ENCODE measurements at regions not wholly inside any gene's neighbourhood (a gene's known extent, or its start where the extent isn't known, plus 50 kb on each side); places are given as distances from the start of the nearest gene placed in this dataset.

DNA sequence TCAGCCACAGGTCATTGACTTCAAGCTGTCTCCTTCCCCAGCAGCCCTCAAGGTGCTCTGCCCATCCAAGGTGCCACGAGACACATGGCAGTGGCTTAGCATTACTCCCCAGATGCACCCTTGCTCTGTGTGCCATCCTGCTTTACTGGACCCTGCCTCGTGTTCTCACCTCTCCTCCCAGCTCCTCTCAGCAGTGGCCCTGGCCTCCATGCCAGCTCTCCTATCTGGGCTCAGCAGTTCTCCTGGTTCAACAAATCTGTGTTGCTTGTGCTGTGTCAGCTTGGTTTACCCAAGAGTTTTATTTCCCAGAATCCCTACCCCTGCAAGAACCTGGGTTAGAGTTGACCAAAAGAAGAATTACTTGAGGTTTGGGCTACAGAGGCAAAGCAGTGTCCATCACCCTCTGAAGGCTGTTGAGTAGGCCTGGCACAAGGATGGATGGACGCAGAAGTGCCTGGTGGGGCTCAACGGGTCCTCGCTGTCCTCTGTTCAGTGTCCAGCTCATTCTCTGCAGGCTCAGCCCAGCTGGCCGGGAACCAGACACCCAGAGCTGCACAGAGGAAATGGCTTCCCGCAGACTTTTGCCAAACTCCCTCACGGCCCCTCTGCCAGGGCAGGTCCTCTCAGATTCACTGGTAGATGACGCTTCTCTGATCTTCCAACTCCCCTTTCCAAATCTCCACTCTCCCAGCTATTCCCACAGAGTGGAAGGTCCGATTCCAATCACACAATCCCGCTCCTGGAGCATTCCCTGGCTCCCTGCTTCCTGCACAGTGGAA is 82.6 kb downstream of the FOXA2 start:
- Histone ChIP-seq H3K36me3 (ENCODE audit: control insufficient read depth, insufficient read depth, low read length) (no peaks in the 10 kb centered on the region), H3K4me3 (ENCODE audit: low read depth, low read length) (no peak overlapping the region), H3K9me3 (ENCODE audit: control insufficient read depth, insufficient read depth, low read length) (no peaks in the 10 kb centered on the region), H3K4me1 (ENCODE audit: control insufficient read depth, insufficient read depth, low read length) (no peaks in the 10 kb centered on the region), H3K27me3 (ENCODE audit: control insufficient read depth, insufficient read depth, low read length) (peaks cover 25% of the 10 kb centered on the region), H3K9ac (ENCODE audit: low read depth, low read length) (no peak overlapping the region)

DNA sequence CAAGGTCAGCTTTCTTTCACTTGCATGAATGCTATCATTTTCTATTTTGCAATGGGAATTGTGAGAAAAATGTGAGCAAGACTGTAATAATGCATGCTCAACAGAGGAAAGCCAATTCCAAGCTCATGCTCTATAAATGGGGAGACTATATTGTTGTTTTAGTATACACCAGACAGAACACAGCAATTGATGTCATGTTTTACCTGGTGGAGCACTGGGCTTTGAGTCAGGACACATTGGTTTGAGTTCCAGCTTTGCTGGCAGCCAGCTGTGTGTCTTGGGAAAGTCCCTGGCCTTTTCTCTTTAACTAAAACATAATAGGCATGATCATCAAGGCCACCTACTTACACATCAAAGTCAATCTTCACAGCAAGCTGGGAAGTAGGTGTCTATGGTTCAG is 83.3 kb downstream of the FOXA2 start:
- H3K27me3 ChIP-seq (ENCODE audit: control insufficient read depth, insufficient read depth, low read length), result peaks cover 25% of the 10 kb centered on the region
- no peaks in the 10 kb centered on the region for H3K36me3 ChIP-seq (ENCODE audit: control insufficient read depth, insufficient read depth, low read length)
- H3K4me3 ChIP-seq (ENCODE audit: low read depth, low read length), result no peak overlapping the region
- H3K9me3 ChIP-seq (ENCODE audit: control insufficient read depth, insufficient read depth, low read length), result no peaks in the 10 kb centered on the region
- no peaks in the 10 kb centered on the region for H3K4me1 ChIP-seq (ENCODE audit: control insufficient read depth, insufficient read depth, low read length)
- H3K9ac ChIP-seq (ENCODE audit: low read depth, low read length), result no peak overlapping the region

DNA sequence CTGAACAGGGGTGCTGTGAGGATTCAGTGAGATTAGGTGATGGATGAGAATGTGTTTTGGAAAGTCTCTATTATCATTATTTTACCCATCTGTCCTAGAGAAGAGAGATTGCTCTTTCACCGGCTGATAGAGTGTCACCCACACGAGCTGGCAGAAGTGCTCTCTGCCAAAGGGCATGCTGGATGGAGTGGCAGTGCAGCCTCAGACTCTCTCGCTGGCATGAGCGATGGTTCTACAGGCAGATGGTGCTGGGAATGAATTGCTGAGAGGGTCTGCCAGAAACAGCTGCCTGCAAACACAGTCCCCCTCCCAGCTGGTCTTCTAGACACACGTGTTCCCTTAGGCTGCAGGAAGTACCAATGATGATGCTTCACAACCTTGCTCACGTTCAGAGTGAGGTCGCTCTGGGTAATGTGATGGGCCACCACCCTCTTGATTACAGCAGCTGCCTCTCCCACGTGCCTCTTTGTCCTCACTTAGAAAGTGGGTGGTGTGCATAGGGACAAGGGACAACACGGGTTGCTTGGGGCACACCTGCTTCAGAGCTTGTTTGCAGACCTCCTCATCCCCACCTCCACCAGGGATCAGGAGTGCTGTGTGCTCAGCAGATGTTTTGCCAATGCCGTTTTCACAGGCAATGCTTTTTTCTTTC is 84.7 kb downstream of the FOXA2 start:
- H3K9me3 ChIP-seq (ENCODE audit: control insufficient read depth, insufficient read depth, low read length), result no peaks in the 10 kb centered on the region
- H3K4me1 ChIP-seq (ENCODE audit: control insufficient read depth, insufficient read depth, low read length), result peaks cover 1% of the 10 kb centered on the region
- no peaks in the 10 kb centered on the region for H3K36me3 ChIP-seq (ENCODE audit: control insufficient read depth, insufficient read depth, low read length)
- H3K27me3 ChIP-seq (ENCODE audit: control insufficient read depth, insufficient read depth, low read length), result peaks cover 21% of the 10 kb centered on the region
- H3K4me3 ChIP-seq (ENCODE audit: low read depth, low read length), result no peak overlapping the region
- no peak overlapping the region for H3K9ac ChIP-seq (ENCODE audit: low read depth, low read length)

DNA sequence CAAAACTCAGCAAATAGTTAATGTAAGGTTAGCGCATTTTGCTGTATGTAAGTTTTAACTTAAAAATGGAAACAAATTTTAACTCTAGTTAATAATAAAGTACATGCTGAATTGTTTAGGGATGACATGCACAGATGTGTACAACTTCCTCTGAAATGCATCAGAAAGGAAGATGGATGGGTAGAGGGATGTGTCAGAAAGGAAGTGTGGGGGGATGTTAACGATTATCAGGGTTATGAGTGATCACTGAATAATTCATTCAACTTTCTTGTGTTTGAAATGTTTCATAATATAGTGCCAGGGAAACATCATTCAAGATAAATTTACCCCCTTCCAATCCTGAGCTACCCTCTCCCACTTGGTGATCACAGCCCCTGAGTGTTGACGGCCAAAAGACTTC is 87.6 kb downstream of the FOXA2 start:
- Histone ChIP-seq H3K4me3 (ENCODE audit: low read depth, low read length) (no peak overlapping the region), H3K9ac (ENCODE audit: low read depth, low read length) (no peak overlapping the region), H3K27me3 (ENCODE audit: control insufficient read depth, insufficient read depth, low read length) (peaks cover 23% of the 10 kb centered on the region), H3K4me1 (ENCODE audit: control insufficient read depth, insufficient read depth, low read length) (peaks cover 2% of the 10 kb centered on the region), H3K9me3 (ENCODE audit: control insufficient read depth, insufficient read depth, low read length) (no peaks in the 10 kb centered on the region), H3K36me3 (ENCODE audit: control insufficient read depth, insufficient read depth, low read length) (no peaks in the 10 kb centered on the region)

DNA sequence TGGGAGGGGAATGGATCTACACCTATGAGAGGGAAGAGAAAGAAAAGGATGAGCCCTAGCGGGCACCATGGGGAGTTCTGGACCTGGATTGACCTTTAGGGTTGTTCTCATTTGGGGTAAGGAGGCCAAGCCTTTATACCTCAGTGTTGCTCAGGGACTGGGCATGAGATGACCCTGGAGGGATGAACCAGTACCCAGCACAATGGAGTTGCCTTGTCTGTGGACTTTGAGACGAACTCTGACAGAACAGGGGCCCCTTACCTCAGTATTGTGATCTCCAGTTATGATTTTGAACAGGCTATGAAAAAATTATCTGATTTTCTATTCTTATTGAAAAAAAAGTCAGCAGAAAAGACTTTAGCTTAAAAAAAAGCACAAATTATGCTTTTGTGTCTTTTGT is 88.6 kb downstream of the FOXA2 start:
- Histone ChIP-seq H3K9ac (ENCODE audit: low read depth, low read length) (no peak overlapping the region), H3K27me3 (ENCODE audit: control insufficient read depth, insufficient read depth, low read length) (peaks cover 19% of the 10 kb centered on the region), H3K9me3 (ENCODE audit: control insufficient read depth, insufficient read depth, low read length) (no peaks in the 10 kb centered on the region), H3K36me3 (ENCODE audit: control insufficient read depth, insufficient read depth, low read length) (no peaks in the 10 kb centered on the region), H3K4me3 (ENCODE audit: low read depth, low read length) (no peak overlapping the region), H3K4me1 (ENCODE audit: control insufficient read depth, insufficient read depth, low read length) (peaks cover 2% of the 10 kb centered on the region)

DNA sequence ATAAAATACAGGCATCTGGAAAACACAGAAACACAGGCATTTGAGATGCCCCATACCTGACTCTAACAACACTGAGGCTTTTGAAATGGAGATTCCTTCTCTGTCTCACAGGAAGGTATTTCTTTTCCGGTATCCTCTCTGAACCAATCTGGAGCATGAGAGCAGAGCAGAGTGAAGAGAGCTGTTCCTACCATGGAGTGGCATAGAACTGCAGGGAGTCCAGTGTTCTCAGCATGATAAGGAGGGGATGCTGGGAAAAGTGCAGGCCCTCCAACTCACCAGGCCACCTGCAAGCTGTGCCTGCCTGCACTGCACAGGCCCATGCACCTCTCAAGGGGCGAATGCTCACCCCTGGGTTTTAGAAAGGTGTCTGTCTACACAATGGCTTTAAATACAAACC is 89.2 kb downstream of the FOXA2 start:
- no peak overlapping the region for H3K4me3 ChIP-seq (ENCODE audit: low read depth, low read length)
- H3K36me3 ChIP-seq (ENCODE audit: control insufficient read depth, insufficient read depth, low read length), result no peaks in the 10 kb centered on the region
- H3K4me1 ChIP-seq (ENCODE audit: control insufficient read depth, insufficient read depth, low read length), result peaks cover 5% of the 10 kb centered on the region
- H3K9ac ChIP-seq (ENCODE audit: low read depth, low read length), result no peak overlapping the region
- no peaks in the 10 kb centered on the region for H3K9me3 ChIP-seq (ENCODE audit: control insufficient read depth, insufficient read depth, low read length)
- peaks cover 16% of the 10 kb centered on the region for H3K27me3 ChIP-seq (ENCODE audit: control insufficient read depth, insufficient read depth, low read length)

DNA sequence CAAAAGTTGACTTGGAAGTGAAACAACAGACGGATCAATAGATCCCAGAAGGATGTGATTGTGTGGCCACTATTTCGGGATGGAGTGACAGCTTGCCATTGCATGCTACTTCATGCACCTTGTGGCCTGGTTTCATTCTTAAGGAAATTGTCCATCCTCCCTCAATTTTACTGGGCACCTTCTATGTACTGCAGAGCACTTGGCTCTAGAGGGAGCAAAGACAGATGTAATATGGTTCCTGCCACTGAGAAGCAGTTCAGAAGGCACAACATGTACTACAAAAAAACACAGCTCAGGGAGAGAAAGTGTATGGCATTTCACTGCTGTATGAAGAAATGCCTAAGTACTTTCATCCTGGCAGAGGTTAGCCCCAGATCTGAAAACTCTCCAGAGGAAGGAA is 91.9 kb downstream of the FOXA2 start:
- Histone ChIP-seq H3K4me1 (ENCODE audit: control insufficient read depth, insufficient read depth, low read length) (peaks cover 5% of the 10 kb centered on the region), H3K9ac (ENCODE audit: low read depth, low read length) (no peak overlapping the region), H3K27me3 (ENCODE audit: control insufficient read depth, insufficient read depth, low read length) (peaks cover 11% of the 10 kb centered on the region), H3K4me3 (ENCODE audit: low read depth, low read length) (no peak overlapping the region), H3K36me3 (ENCODE audit: control insufficient read depth, insufficient read depth, low read length) (no peaks in the 10 kb centered on the region), H3K9me3 (ENCODE audit: control insufficient read depth, insufficient read depth, low read length) (no peaks in the 10 kb centered on the region)

DNA sequence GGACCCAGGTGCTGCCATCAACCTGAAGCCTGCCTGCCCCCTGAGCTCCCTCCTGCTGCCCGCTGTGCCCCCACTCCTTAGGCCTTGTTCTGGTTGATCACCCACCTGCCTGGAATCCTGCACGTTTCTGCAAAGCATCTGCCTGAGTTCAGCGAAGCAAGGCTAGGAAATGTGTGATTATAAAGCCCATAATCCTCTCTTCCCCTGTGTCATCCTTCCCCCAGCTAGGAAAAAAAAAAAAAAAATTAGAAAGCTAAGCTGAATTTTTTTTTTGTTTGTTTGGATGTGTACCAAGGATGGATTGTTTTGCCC is 93.2 kb downstream of the FOXA2 start:
- Histone ChIP-seq H3K9me3 (ENCODE audit: control insufficient read depth, insufficient read depth, low read length) (no peaks in the 10 kb centered on the region), H3K4me1 (ENCODE audit: control insufficient read depth, insufficient read depth, low read length) (peaks cover 5% of the 10 kb centered on the region), H3K36me3 (ENCODE audit: control insufficient read depth, insufficient read depth, low read length) (no peaks in the 10 kb centered on the region), H3K4me3 (ENCODE audit: low read depth, low read length) (no peak overlapping the region), H3K27me3 (ENCODE audit: control insufficient read depth, insufficient read depth, low read length) (peaks cover 11% of the 10 kb centered on the region), H3K9ac (ENCODE audit: low read depth, low read length) (no peak overlapping the region)

DNA sequence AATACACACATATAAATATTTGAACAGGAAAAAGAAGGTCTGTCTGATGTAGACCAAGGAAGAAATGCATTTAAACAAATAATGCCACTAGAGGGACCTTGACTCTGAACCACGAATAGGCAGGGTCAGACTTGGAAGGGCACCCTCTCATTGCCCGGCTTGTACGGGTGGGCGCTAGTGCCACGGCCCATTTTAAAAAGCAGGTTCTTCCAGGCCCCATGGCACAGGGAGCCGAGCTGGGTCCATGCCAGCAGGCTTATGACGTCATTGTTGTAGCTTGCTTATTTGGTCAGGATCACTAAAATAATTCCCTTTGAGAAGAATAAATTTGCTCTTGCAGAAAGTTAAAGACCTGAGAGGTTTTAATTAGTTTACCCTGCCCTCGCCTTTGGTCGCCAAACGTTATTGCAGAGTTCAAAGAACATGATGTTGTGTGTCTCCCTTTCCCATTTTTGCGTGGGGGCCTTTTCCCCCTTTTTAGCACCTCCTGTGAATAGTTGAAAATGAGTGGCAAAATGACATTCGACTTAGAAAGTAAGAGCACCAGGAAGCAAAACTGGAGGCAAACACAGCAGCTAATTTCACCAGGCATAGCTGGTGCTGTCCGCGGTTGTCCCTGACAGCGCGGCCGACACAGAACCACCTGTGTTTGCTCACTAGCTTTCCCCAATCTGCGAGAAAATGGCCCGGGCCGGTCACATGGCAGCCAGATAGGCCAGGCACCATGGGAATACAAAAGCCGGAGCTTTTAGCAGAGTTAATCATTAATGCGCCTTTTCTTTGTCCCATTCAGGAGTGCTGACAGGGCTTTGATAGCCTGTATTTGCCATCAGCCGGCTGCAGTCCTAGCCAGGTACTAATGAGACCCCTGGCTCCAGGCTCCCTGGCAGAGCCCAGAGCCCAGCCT is 93.8 kb downstream of the FOXA2 start:
- H3K27me3 ChIP-seq (ENCODE audit: control insufficient read depth, insufficient read depth, low read length), result peaks cover 11% of the 10 kb centered on the region
- no peak overlapping the region for H3K9ac ChIP-seq (ENCODE audit: low read depth, low read length)
- no peaks in the 10 kb centered on the region for H3K36me3 ChIP-seq (ENCODE audit: control insufficient read depth, insufficient read depth, low read length)
- H3K4me1 ChIP-seq (ENCODE audit: control insufficient read depth, insufficient read depth, low read length), result peaks cover 5% of the 10 kb centered on the region
- H3K4me3 ChIP-seq (ENCODE audit: low read depth, low read length), result no peak overlapping the region
- no peaks in the 10 kb centered on the region for H3K9me3 ChIP-seq (ENCODE audit: control insufficient read depth, insufficient read depth, low read length)

DNA sequence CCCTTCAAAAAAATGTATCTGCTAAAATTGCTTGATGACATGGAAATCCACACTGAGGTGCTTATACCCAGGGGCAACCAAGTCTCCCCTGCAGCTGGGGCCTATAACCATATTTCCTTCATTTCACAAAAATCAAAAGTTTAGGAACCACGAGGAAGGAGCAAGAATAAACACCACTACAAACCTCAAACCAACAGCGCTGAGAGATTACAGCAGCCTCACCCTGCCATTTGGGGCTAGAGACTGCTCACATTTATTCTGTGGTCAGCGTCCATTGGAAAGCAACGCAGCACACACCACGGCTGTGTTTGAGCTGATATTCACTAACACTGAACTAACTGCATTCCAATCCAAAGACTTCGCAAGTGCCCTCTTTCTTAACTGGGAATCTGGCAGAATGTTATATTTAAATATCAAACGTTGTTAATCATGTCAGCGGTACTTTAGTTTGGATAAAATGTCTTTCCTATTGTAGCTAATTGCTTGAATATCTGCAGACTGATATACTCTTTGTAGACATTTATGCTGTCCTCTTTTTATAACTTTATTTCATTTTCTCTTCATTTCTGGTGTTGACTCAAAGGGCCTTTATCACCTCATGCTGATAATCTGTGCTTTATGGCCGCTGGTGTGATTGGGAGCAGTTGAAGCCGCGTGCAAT is 94.6 kb downstream of the FOXA2 start:
- H3K4me3 ChIP-seq (ENCODE audit: low read depth, low read length), result no peak overlapping the region
- H3K9ac ChIP-seq (ENCODE audit: low read depth, low read length), result no peak overlapping the region
- peaks cover 4% of the 10 kb centered on the region for H3K4me1 ChIP-seq (ENCODE audit: control insufficient read depth, insufficient read depth, low read length)

DNA sequence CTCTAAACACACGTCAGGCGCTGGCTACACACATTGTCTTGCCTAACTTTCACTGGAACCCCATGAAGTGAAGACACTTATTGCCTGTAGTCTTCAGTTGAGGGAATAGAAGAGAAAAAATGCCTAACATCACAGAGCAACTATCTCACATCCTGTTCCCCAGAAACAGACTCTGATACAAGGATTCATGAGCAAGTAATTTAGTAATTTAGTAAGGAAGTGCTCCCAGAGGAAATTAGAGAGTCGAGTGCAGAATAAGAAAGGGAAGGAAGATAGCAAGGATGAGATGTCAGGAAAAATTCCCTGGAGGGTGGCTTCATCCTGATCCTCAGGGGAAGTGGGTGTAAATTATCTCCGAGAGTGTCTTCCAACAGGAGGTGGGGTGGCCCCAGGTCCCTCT is 104.0 kb downstream of the FOXA2 start:
- Histone ChIP-seq H3K9ac (ENCODE audit: low read depth, low read length) (no peak overlapping the region), H3K4me1 (ENCODE audit: control insufficient read depth, insufficient read depth, low read length) (peaks cover 6% of the 10 kb centered on the region), H3K4me3 (ENCODE audit: low read depth, low read length) (no peak overlapping the region), H3K27me3 (ENCODE audit: control insufficient read depth, insufficient read depth, low read length) (no peaks in the 10 kb centered on the region), H3K9me3 (ENCODE audit: control insufficient read depth, insufficient read depth, low read length) (no peaks in the 10 kb centered on the region), H3K36me3 (ENCODE audit: control insufficient read depth, insufficient read depth, low read length) (no peaks in the 10 kb centered on the region)

More for the DNA sequence above, 94.6 kb downstream of the FOXA2 start:
- no peaks in the 10 kb centered on the region for H3K36me3 ChIP-seq (ENCODE audit: control insufficient read depth, insufficient read depth, low read length)
- no peaks in the 10 kb centered on the region for H3K9me3 ChIP-seq (ENCODE audit: control insufficient read depth, insufficient read depth, low read length)
- H3K27me3 ChIP-seq (ENCODE audit: control insufficient read depth, insufficient read depth, low read length), result peaks cover 11% of the 10 kb centered on the region

All from iPS-15b (cell line).